OCI-LY1 (cell line): ENCODE measurements at regions not wholly inside any gene's neighbourhood (a gene's known extent, or its start where the extent isn't known, plus 50 kb on each side); places are given as distances from the start of the nearest gene placed in this dataset.

Experiments
- H2AFZ ChIP-seq: fragments of 200-600 bp; sonication (generic), shearing (Covaris generic); 2 replicates; pipeline ENCODE4 v1.6.0; 2014; ENCODE audit warnings: antibody characterized with exemption, mild to moderate bottlenecking, low read length
- H3F3A ChIP-seq: fragments of 200-600 bp; sonication (generic), shearing (Covaris generic); 2 replicates; pipeline ENCODE4 v1.6.0; 2014; ENCODE audit warnings: mild to moderate bottlenecking, antibody characterized with exemption, low read length, moderate library complexity; ENCODE audit not compliant: insufficient read depth
- H3K27ac ChIP-seq: fragments of 200-600 bp; sonication (generic); 2 replicates; pipeline ENCODE4 v1.5.1; 2014; ENCODE audit warnings: low read length, mixed run types, mild to moderate bottlenecking, low read depth; ENCODE audit not compliant: poor library complexity, severe bottlenecking
- H3K27me3 ChIP-seq: fragments of 200-600 bp; sonication (generic); 2 replicates; pipeline ENCODE4 v1.6.0; 2014; ENCODE audit warnings: antibody characterized with exemption, mild to moderate bottlenecking, low read length, moderate library complexity; ENCODE audit not compliant: insufficient read depth
- H3K36me3 ChIP-seq: fragments of 200-600 bp; sonication (generic); 2 replicates; pipeline ENCODE4 v1.6.1; 2014; ENCODE audit warnings: mild to moderate bottlenecking, antibody characterized with exemption, low read length, moderate library complexity, mixed read lengths; ENCODE audit not compliant: insufficient read depth
- H3K4me1 ChIP-seq: fragments of 200-600 bp; sonication (generic); 2 replicates; pipeline ENCODE4 v1.5.1; 2014; ENCODE audit warnings: mild to moderate bottlenecking, low read length, moderate library complexity; ENCODE audit not compliant: insufficient read depth, severe bottlenecking
- H3K4me2 ChIP-seq: fragments of 200-600 bp; sonication (generic), shearing (Covaris generic); 2 replicates; pipeline ENCODE4 v1.6.1; 2014; ENCODE audit warnings: low read length
- H3K4me3 ChIP-seq: fragments of 200-600 bp; sonication (generic); 2 replicates; pipeline ENCODE4 v1.5.1; 2014; ENCODE audit warnings: low read length, low read depth, mild to moderate bottlenecking, mixed read lengths; ENCODE audit not compliant: poor library complexity, severe bottlenecking
- H3K79me2 ChIP-seq: fragments of 200-600 bp; shearing (Covaris generic); 2 replicates; pipeline ENCODE4 v1.6.1; 2016; ENCODE audit warnings: mixed run types, low read length, mixed read lengths; ENCODE audit not compliant: insufficient read depth
- H3K9ac ChIP-seq: fragments of 200-600 bp; sonication (generic), shearing (Covaris generic); 2 replicates; pipeline ENCODE4 v1.6.1; 2014; ENCODE audit warnings: mild to moderate bottlenecking, low read length, mixed read lengths
- H3K9me2 ChIP-seq: fragments of 200-600 bp; sonication (generic), shearing (Covaris generic); 2 replicates; pipeline ENCODE4 v1.6.1; 2014; ENCODE audit warnings: low read depth, mild to moderate bottlenecking, low read length, mixed read lengths
- H3K9me3 ChIP-seq: fragments of 200-600 bp; shearing (Covaris generic); 2 replicates; pipeline ENCODE4 v1.6.1; 2014; ENCODE audit warnings: low read length, mixed read lengths
- H4K20me1 ChIP-seq: fragments of 200-600 bp; sonication (generic), shearing (Covaris generic); 2 replicates; pipeline ENCODE4 v1.6.0; 2016; ENCODE audit warnings: mild to moderate bottlenecking, low read length; ENCODE audit not compliant: insufficient read depth
- CTCF ChIP-seq: fragments of 200-600 bp; sonication (generic), shearing (Covaris generic); IDR thresholded peaks from 2 replicates; pipeline ENCODE4 v1.5.1; 2017; ENCODE audit warnings: mild to moderate bottlenecking, antibody characterized with exemption, low read length, moderate library complexity, mixed read lengths
- EZH2 ChIP-seq: fragments of 200-600 bp; sonication (generic), shearing (Covaris generic); IDR thresholded peaks from 2 replicates; pipeline ENCODE4 v1.8.0; 2017; ENCODE audit warnings: borderline replicate concordance, mixed run types, mild to moderate bottlenecking, antibody characterized with exemption, low read length, moderate library complexity, mixed read lengths

DNA sequence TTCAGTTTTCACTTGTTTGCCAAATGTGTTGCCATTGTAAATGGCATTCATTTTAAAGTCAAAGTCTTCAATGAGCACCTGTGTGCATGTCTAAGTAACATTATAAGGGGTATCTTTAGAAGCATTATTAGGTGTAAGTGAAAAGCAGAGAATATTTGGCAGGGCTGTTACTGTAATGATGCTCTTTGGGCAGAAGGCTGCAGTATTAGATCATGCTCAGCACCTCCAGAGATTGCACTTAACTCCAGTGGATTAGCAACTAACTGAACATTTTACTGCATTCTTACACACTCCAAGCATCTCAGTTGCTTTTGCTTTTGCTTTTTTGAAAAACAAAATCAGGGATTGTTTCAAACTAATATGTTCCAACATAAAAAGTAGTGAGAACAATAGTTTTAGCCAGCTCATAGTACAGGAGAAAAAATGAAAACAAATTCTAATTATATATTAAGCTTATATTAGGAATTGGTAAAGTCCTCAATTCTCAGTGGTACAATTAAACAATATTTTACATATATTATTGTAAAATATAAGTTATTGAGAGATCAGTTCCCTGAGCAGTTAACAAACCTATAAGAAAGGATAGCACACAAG is 1740.9 kb upstream of the CDH9 start:
- TF ChIP-seq CTCF: no peak
- no peak for TF ChIP-seq EZH2
- Histone ChIP-seq H3K27ac (no peak overlapping the region), H3K9me2 (no peaks in the 10 kb centered on the region), H4K20me1 (no peaks in the 10 kb centered on the region), H3K4me1 (no peaks in the 10 kb centered on the region), H3K79me2 (no peaks in the 10 kb centered on the region), H3K9me3 (no peaks in the 10 kb centered on the region), H2AFZ (no peak overlapping the region), H3K27me3 (no peaks in the 10 kb centered on the region), H3K36me3 (no peaks in the 10 kb centered on the region), H3K9ac (no peak overlapping the region), H3K4me2 (no peak overlapping the region), H3K4me3 (no peak overlapping the region), H3F3A (no peaks in the 10 kb centered on the region)

GRCh38 chr5:28770307-28770706 is 1731.9 kb upstream of the CDH9 start:
- TF ChIP-seq EZH2: no peak
- no peak for TF ChIP-seq CTCF

GRCh38 chr5:28766565-28767158 is 1728.3 kb upstream of the CDH9 start:
- Histone ChIP-seq H3K4me3 (no peak overlapping the region), H3K4me2 (no peak overlapping the region), H3F3A (no peaks in the 10 kb centered on the region), H3K79me2 (no peaks in the 10 kb centered on the region), H2AFZ (no peak overlapping the region), H3K4me1 (no peaks in the 10 kb centered on the region), H3K9ac (no peak overlapping the region), H3K27ac (no peak overlapping the region), H3K36me3 (no peaks in the 10 kb centered on the region), H3K9me3 (no peaks in the 10 kb centered on the region), H4K20me1 (no peaks in the 10 kb centered on the region), H3K9me2 (no peaks in the 10 kb centered on the region), H3K27me3 (no peaks in the 10 kb centered on the region)
- TF ChIP-seq CTCF: peak; percentile 45
- no peak for TF ChIP-seq EZH2

More at GRCh38 chr5:28770307-28770706, 1731.9 kb upstream of the CDH9 start:
- Histone ChIP-seq H3F3A (no peaks in the 10 kb centered on the region), H3K79me2 (no peaks in the 10 kb centered on the region), H3K27ac (no peak overlapping the region), H3K36me3 (no peaks in the 10 kb centered on the region), H3K4me1 (no peaks in the 10 kb centered on the region), H3K4me2 (no peak overlapping the region), H3K9ac (no peak overlapping the region), H4K20me1 (no peaks in the 10 kb centered on the region), H3K9me3 (no peaks in the 10 kb centered on the region), H2AFZ (no peak overlapping the region), H3K4me3 (no peak overlapping the region), H3K9me2 (no peaks in the 10 kb centered on the region), H3K27me3 (no peaks in the 10 kb centered on the region)
